HepG2 (cell line): ENCODE measurements at regions not wholly inside any gene's neighbourhood (a gene's known extent, or its start where the extent isn't known, plus 50 kb on each side); places are given as distances from the start of the nearest gene placed in this dataset.

ENCODE experiments used
- ATAC-seq: fragments of 200-7000 bp; cut with Tn5 transposase; 3 replicates; pipeline ENCODE4 v1.9.1; 2020; ENCODE audit warnings: mild to moderate bottlenecking, moderate library complexity
- BruUV-seq: library from RNA; stranded (reverse); fragments of 400-500 nt; replicated peaks from 2 replicates; lab custom pipeline; 2021; lab: Mats Ljungman, UMichigan
- CTCF ChIA-PET: fragments of 300-600 bp; formaldehyde crosslinking; extraction: SDS; loops from one replicate; lab custom pipeline; 2021; ENCODE audit warnings: low total read pairs, inconsistent platforms, low intra/inter-chr PET ratio; lab: Yijun Ruan, JAX
- POLR2A ChIA-PET: fragments of 350-600 bp; sonication (Branson Sonifier 250); formaldehyde crosslinking; loops from one replicate; lab custom pipeline; 2020; ENCODE audit warnings: antibody characterized with exemption, inconsistent platforms; lab: Yijun Ruan, JAX
- DNase-seq: peaks from one replicate; pipeline ENCODE4 v3.0.0-alpha.2; 2015; ENCODE audit warnings: low spot score
- FAIRE-seq: peaks from 3 replicates; lab custom pipeline; 2011; peaks lifted over from hg19 to GRCh38; lab: Jason Lieb, UNC
- H2AFZ ChIP-seq: one replicate; pipeline ENCODE4 v1.6.1; 2011; ENCODE audit warnings: low read length, inconsistent platforms
- H3K27ac ChIP-seq: fragments of 300-600 bp; 3 replicates; pipeline ENCODE4 v1.8.0; 2011; ENCODE audit warnings: mixed run types, mild to moderate bottlenecking, mixed read lengths, low read length, inconsistent platforms; ENCODE audit not compliant: insufficient read depth; ENCODE audit errors: extremely low read length
- H3K27me3 ChIP-seq, 2 experiments: fragments of 200-600 bp in 1 of 2; 2 replicates in 1 of 2; 3 replicates in 1 of 2; pipeline versions ENCODE4 v1.6.0 to v1.8.0; 2011; ENCODE audit warnings: low read length in 2 of 2, mild to moderate bottlenecking in 2 of 2, moderate library complexity in 2 of 2, inconsistent platforms in 1 of 2; ENCODE audit not compliant: insufficient read depth in 2 of 2, control insufficient read depth in 1 of 2
- H3K36me3 ChIP-seq, 2 experiments: fragments of 200-600 bp in 1 of 2; replicated peaks in 1 of 2; 2 replicates in 1 of 2; 3 replicates in 1 of 2; pipeline versions ENCODE4 v1.5.1 to v1.8.0; 2011; ENCODE audit warnings: low read length in 2 of 2, inconsistent platforms in 1 of 2; ENCODE audit not compliant: insufficient read depth in 2 of 2, control insufficient read depth in 1 of 2
- H3K4me1 ChIP-seq: 2 replicates; pipeline ENCODE4 v1.5.1; 2012; ENCODE audit warnings: low read length, inconsistent platforms; ENCODE audit not compliant: insufficient read depth
- H3K4me2 ChIP-seq: 2 replicates; pipeline ENCODE4 v1.6.0; 2011; ENCODE audit warnings: low read depth, low read length, inconsistent platforms
- H3K4me3 ChIP-seq, 3 experiments: fragments of 200-600 bp in 1 of 3; sonication (generic), shearing (Covaris generic) in 1 of 3; replicated peaks in 1 of 3; 2 replicates each; pipeline ENCODE4 v1.5.1; 2011 to 2016; ENCODE audit warnings: low read length in 3 of 3, inconsistent platforms in 2 of 3, low read depth in 2 of 3, mild to moderate bottlenecking in 2 of 3, control low read depth in 1 of 3, mixed read lengths in 1 of 3; ENCODE audit not compliant: insufficient read depth in 1 of 3
- H3K79me2 ChIP-seq: one replicate; pipeline ENCODE4 v1.6.1; 2011; ENCODE audit warnings: low read length, inconsistent platforms; ENCODE audit not compliant: insufficient read depth
- H3K9ac ChIP-seq: 2 replicates; pipeline ENCODE4 v1.6.0; 2011; ENCODE audit warnings: mild to moderate bottlenecking, low read depth, low read length, inconsistent platforms; ENCODE audit not compliant: insufficient read depth
- H3K9me3 ChIP-seq: 2 replicates; pipeline ENCODE4 v1.5.1; 2012; ENCODE audit warnings: mild to moderate bottlenecking, low read length
- H4K20me1 ChIP-seq: 2 replicates; pipeline ENCODE4 v1.6.0; 2011; ENCODE audit warnings: inconsistent platforms, mild to moderate bottlenecking, low read length, moderate library complexity; ENCODE audit not compliant: insufficient read depth
- CHD2 ChIP-seq: IDR thresholded peaks from 2 replicates; pipeline ENCODE4 v1.6.1; 2011; ENCODE audit warnings: low read depth, low read length, improper control_type of control experiment
- FOXA1 ChIP-seq, 2 experiments: fragments of 450-650 bp in 1 of 2; sonication (generic) in 1 of 2; formaldehyde crosslinking in 1 of 2; IDR thresholded peaks; 2 replicates each; pipeline versions ENCODE4 v1.4.0 to v1.6.1; 2016 to 2020; ENCODE audit warnings: missing genetic modification reagents in 1 of 2
- HOXD1 ChIP-seq: sonication (generic); formaldehyde crosslinking; IDR thresholded peaks from 2 replicates; pipeline ENCODE4 v1.5.0; 2020; ENCODE audit warnings: missing genetic modification reagents
- RELA ChIP-seq: sonication (generic); formaldehyde crosslinking; IDR thresholded peaks from 2 replicates; pipeline ENCODE4 v1.4.0; 2020; ENCODE audit warnings: missing genetic modification reagents
- SALL1 ChIP-seq: sonication (generic); formaldehyde crosslinking; IDR thresholded peaks from 2 replicates; pipeline ENCODE4 v1.8.0; 2022; ENCODE audit warnings: mild to moderate bottlenecking, missing genetic modification reagents
- ZFP90 ChIP-seq: sonication (generic); formaldehyde crosslinking; IDR thresholded peaks from 2 replicates; pipeline ENCODE4 v1.8.0; 2022; ENCODE audit warnings: missing genetic modification reagents, mild to moderate bottlenecking, inconsistent platforms, borderline replicate concordance
- ZKSCAN8 ChIP-seq: IDR thresholded peaks from 2 replicates; pipeline ENCODE4 v1.6.1; 2016; ENCODE audit warnings: borderline replicate concordance, missing genetic modification reagents, missing compliant biosample characterization
- ZNF292 ChIP-seq: sonication (generic); formaldehyde crosslinking; IDR thresholded peaks from 2 replicates; pipeline ENCODE4 v1.8.1; 2022; ENCODE audit warnings: mild to moderate bottlenecking, low read depth, missing genetic modification reagents, borderline replicate concordance
- ZNF619 ChIP-seq: sonication (generic); formaldehyde crosslinking; IDR thresholded peaks from 2 replicates; pipeline ENCODE4 v1.4.0; 2020; ENCODE audit warnings: mild to moderate bottlenecking, missing genetic modification reagents
- ZNF713 ChIP-seq: sonication (generic); formaldehyde crosslinking; IDR thresholded peaks from 2 replicates; pipeline ENCODE4 v1.4.0; 2020; ENCODE audit warnings: mild to moderate bottlenecking, missing genetic modification reagents
- ZNF768 ChIP-seq: sonication (generic); formaldehyde crosslinking; IDR thresholded peaks from 2 replicates; pipeline ENCODE4 v1.4.0; 2020; ENCODE audit warnings: missing genetic modification reagents
- ZNF850 ChIP-seq: sonication (generic); formaldehyde crosslinking; conservative IDR thresholded peaks from 2 replicates; pipeline ENCODE4 v1.9.0; 2021; ENCODE audit warnings: mild to moderate bottlenecking, missing genetic modification reagents
- WGBS: methylation state at CpG from one replicate; pipeline ENCODE4 v1.1.6; 2017; ENCODE audit warnings: low lambda C conversion rate; 5-methylcytosine and 5-hydroxymethylcytosine counted together
- in situ Hi-C: cut with HindIII; loops from 2 replicates; pipeline ENCODE4 v1.10.0; 2017; ENCODE audit warnings: low pct_unique_long_range_greater_than_20kb; ENCODE audit not compliant: extremely low pct_ligation_motif_present
- intact Hi-C: fragments of 100-400 bp; cut with micrococcal nuclease; formaldehyde crosslinking; loops from one replicate; pipeline ENCODE4 v1.10.0; 2022; ENCODE audit not compliant: unreplicated experiment
- TF ChIP-seq, protein P1 (sequence below): IDR thresholded peaks from 2 replicates; pipeline ENCODE4 v1.6.1; 2016; ENCODE audit warnings: low read depth
- TF ChIP-seq, protein P2 (sequence below): sonication (generic); formaldehyde crosslinking; IDR thresholded peaks from 2 replicates; pipeline ENCODE4 v1.4.0; 2020; ENCODE audit warnings: missing genetic modification reagents
- TF ChIP-seq, protein P3 (sequence below): IDR thresholded peaks from 2 replicates; pipeline ENCODE4 v1.6.1; 2012; ENCODE audit warnings: low read length, improper control_type of control experiment
- TF ChIP-seq, protein P4 (sequence below): IDR thresholded peaks from 2 replicates; pipeline ENCODE4 v1.6.1; 2016; ENCODE audit warnings: low read depth, borderline replicate concordance

- H3K9me3 ChIP-seq: no peaks in the 10 kb centered on the region
- no peak for FAIRE-seq
- in situ Hi-C loops: no loop called here
These were observed 106.7 kb downstream of the RAP2B start for GRCh38 chr3:153268564-153269279.

More at GRCh38 chr3:153268564-153269279, 106.7 kb downstream of the RAP2B start:
- Histone ChIP-seq H3K27ac (no peak overlapping the region), H3K4me2 (no peak overlapping the region), H3K4me3 (no peak overlapping the region), H3K36me3 (no peaks in the 10 kb centered on the region), H3K9ac (no peak overlapping the region), H2AFZ (no peak overlapping the region), H3K4me1 (no peaks in the 10 kb centered on the region), H3K27me3 (no peaks in the 10 kb centered on the region), H3K79me2 (no peaks in the 10 kb centered on the region), H4K20me1 (no peaks in the 10 kb centered on the region)
- no TSS peak for BruUV-seq
- TF ChIP-seq CHD2 (no peak), ZNF619 (CRISPR knock-in tag) (no peak), ZFP90 (CRISPR knock-in tag) (no peak), ZNF850 (CRISPR knock-in tag) (0 out of 2 replicates have a peak, but pooled peaks have one; percentile 42), ZKSCAN8 (no peak), ZNF292 (CRISPR knock-in tag) (no peak), HOXD1 (no peak), SALL1 (CRISPR knock-in tag) (no peak), ZNF713 (CRISPR knock-in tag) (no peak), RELA (no peak), FOXA1 (IDR thresholded peaks at IDR 0.05) (no peak), FOXA1 (CRISPR knock-in tag; IDR thresholded peaks at IDR 0.05) (no peak), ZNF768 (no peak)
- TF ChIP-seq, protein P1, sequence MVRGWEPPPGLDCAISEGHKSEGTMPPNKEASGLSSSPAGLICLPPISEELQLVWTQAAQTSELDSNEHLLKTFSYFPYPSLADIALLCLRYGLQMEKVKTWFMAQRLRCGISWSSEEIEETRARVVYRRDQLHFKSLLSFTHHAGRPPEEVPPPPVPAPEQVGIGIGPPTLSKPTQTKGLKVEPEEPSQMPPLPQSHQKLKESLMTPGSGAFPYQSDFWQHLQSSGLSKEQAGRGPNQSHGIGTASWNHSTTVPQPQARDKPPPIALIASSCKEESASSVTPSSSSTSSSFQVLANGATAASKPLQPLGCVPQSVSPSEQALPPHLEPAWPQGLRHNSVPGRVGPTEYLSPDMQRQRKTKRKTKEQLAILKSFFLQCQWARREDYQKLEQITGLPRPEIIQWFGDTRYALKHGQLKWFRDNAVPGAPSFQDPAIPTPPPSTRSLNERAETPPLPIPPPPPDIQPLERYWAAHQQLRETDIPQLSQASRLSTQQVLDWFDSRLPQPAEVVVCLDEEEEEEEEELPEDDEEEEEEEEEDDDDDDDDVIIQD: no peak
- TF ChIP-seq, protein P2, sequence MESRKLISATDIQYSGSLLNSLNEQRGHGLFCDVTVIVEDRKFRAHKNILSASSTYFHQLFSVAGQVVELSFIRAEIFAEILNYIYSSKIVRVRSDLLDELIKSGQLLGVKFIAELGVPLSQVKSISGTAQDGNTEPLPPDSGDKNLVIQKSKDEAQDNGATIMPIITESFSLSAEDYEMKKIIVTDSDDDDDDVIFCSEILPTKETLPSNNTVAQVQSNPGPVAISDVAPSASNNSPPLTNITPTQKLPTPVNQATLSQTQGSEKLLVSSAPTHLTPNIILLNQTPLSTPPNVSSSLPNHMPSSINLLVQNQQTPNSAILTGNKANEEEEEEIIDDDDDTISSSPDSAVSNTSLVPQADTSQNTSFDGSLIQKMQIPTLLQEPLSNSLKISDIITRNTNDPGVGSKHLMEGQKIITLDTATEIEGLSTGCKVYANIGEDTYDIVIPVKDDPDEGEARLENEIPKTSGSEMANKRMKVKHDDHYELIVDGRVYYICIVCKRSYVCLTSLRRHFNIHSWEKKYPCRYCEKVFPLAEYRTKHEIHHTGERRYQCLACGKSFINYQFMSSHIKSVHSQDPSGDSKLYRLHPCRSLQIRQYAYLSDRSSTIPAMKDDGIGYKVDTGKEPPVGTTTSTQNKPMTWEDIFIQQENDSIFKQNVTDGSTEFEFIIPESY (CRISPR knock-in tag): 0 out of 2 replicates have a peak, but pooled peaks have one; percentile 28
- TF ChIP-seq, protein P3, sequence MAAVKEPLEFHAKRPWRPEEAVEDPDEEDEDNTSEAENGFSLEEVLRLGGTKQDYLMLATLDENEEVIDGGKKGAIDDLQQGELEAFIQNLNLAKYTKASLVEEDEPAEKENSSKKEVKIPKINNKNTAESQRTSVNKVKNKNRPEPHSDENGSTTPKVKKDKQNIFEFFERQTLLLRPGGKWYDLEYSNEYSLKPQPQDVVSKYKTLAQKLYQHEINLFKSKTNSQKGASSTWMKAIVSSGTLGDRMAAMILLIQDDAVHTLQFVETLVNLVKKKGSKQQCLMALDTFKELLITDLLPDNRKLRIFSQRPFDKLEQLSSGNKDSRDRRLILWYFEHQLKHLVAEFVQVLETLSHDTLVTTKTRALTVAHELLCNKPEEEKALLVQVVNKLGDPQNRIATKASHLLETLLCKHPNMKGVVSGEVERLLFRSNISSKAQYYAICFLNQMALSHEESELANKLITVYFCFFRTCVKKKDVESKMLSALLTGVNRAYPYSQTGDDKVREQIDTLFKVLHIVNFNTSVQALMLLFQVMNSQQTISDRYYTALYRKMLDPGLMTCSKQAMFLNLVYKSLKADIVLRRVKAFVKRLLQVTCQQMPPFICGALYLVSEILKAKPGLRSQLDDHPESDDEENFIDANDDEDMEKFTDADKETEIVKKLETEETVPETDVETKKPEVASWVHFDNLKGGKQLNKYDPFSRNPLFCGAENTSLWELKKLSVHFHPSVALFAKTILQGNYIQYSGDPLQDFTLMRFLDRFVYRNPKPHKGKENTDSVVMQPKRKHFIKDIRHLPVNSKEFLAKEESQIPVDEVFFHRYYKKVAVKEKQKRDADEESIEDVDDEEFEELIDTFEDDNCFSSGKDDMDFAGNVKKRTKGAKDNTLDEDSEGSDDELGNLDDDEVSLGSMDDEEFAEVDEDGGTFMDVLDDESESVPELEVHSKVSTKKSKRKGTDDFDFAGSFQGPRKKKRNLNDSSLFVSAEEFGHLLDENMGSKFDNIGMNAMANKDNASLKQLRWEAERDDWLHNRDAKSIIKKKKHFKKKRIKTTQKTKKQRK: no peak
- TF ChIP-seq, protein P4, sequence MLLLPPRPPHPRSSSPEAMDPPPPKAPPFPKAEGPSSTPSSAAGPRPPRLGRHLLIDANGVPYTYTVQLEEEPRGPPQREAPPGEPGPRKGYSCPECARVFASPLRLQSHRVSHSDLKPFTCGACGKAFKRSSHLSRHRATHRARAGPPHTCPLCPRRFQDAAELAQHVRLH (CRISPR knock-in tag): no peak
- 79% methylated on average over 31 of the region's 51 CpGs for WGBS
- DNase-seq (no peak), ATAC-seq (no peak)
- ChIA-PET POLR2A (no interaction called here), CTCF (no interaction called here)
- intact Hi-C loops: no loop called here
